Left lobe of liver (tissue), 2 donors: ENCODE measurements at regions not wholly inside any gene's neighbourhood (a gene's known extent, or its start where the extent isn't known, plus 50 kb on each side); places are given as distances from the start of the nearest gene placed in this dataset.

Experiments used
- ATAC-seq: fragments of 200-7000 bp; cut with Tn5 transposase; one replicate; pipeline ENCODE4 v1.9.1; 2020; ENCODE audit warnings: mild to moderate bottlenecking, moderate library complexity
- DNase-seq: peaks from one replicate; pipeline ENCODE4 v3.0.0-alpha.2; 2020; ENCODE audit warnings: low spot score
- donor health status: DM: no; HTN: no; CAD: no; lungs with moderate emphysema.
- donor health status: DM: no; HTN: yes; CAD: no.

GRCh38 chr2:136582628-136583205, 182.6 kb upstream of the THSD7B start:
- ATAC-seq = peak; percentile 52
- no peak for DNase-seq

DNA sequence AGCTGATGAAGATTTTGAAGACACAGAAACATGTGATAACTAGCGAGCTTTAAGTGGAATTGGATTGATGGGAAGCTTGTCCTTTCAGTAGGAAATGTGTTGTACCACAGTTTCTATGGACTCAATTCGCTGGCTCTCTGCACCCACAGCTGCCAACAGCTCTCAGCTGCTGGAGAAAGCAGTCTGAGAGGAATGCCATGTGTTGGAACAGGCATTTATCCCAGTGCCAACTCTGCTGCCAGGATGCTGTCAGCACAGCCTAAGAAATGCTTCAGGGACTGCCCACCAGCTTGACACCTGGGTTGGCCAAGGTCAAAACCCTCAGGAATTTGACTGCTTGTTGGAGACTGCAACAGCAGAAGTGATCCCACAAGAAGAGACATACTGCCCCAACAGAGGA, 193.0 kb upstream of the THSD7B start:
- DNase-seq (no peak), ATAC-seq (no peak)

GRCh38 chr2:136557203-136557602, 208.1 kb upstream of the THSD7B start:
- ATAC-seq = no peak
- DNase-seq = no peak

DNA sequence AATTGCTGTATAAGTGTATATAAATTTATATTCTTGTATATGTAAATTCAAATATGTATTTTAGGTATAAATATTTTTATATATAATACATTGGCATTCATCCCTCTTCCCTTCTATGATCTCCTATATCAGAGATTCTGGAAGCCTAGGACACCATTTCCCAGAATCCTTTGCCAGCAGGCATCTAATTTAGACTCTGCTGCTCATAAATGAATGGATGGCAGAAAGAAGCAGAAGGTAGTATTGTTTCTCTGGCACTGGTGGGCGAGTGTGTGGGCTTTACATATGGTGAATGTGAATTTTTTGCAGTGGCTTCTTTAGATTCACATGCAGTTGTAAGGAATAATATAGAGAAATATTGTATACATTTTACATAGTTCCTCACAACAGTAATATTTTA, 215.2 kb upstream of the THSD7B start:
- DNase-seq (no peak), ATAC-seq (no peak)

DNA sequence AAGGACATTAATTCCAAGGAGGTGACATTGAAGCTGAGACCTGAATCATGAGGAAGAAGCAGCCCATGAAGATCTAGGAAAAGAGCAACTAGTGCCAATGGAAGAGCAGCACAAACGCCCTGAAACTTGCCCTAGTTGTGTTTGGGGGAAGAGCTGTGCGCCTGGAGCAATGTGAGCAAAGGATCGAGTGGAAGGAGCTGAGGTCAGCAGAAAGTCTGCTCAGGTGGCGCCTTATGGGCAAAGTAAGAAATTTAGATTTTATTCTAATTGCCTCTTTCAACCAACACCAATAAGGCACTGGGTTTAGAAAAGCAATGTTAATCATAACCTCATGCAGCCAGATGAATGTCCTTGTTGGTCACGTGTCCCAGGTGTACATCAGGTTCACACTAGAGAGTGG, 226.0 kb upstream of the THSD7B start:
- ATAC-seq (no peak), DNase-seq (no peak)

- DNase-seq = no peak
- ATAC-seq = no peak
Measured at GRCh38 chr2:136538489-136538888, 226.9 kb upstream of the THSD7B start.

DNA sequence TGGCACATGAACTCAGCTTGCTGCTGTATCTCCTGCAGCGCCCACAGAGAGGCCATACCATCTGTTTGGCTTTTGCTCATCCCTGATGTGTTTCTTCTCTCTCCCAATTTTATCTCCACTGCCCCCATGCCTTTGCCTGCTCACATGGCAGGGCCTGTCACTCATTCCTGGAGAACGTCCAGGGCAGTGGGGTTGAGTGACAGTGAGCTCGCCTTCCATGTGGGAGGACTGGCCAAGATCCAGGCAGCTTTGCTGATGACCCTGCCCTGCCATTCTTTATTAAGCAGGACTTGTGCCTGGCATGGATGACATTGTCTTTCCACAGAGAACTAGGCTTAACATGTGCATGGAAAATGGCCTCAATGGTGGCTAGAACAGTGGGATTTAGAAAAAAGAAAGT, 230.5 kb upstream of the THSD7B start:
- DNase-seq = no peak

DNA sequence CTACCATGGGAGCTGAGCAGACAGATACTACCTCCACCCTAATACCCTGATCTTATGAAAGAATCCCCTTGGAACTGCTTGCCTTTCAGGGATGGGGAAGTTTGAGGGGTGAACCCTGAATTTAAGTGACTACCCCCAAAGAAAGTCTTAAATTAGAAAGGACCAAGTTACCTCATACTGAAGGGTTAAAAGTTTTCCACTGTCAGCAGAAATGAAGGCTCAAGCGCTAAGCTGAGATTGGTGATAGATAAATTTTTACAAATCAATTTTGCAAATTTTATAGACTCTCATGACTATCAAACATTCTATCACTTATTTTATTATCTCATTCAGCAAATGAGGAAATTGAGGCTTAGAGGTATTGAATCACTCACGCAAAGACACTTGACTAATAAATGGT, 233.2 kb upstream of the THSD7B start:
- DNase-seq = no peak
- no peak for ATAC-seq

More for the DNA sequence above, 230.5 kb upstream of the THSD7B start:
- ATAC-seq = no peak

- no peak for ATAC-seq
- no peak for DNase-seq
Measured at GRCh38 chr2:136531731-136532130, 233.6 kb upstream of the THSD7B start.

DNA sequence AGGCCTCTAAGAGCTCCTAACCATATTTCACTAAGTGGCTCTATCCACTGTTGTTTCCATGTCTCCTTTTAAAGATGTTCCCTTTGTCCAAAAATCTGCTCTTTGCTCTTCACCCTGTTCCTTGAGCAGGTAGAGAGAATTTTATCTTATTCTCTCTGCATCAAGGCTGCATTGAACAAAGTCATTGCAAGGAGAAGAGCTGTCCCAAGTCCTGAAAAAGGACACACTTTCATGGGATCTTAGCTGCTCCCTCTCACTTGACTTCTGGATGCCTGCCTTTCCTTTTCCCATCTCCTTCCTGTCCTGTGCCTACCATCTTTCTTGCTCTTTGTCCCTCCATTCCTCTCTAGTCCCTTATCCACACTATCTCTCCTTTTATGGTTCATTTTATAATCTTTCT, 235.2 kb upstream of the THSD7B start:
- DNase-seq (no peak), ATAC-seq (no peak)

- DNase-seq (no peak), ATAC-seq (no peak)
Measured at GRCh38 chr2:136527560-136527959, 237.8 kb upstream of the THSD7B start.

GRCh38 chr2:136522724-136523123, 242.6 kb upstream of the THSD7B start:
- ATAC-seq = no peak
- DNase-seq = no peak

DNA sequence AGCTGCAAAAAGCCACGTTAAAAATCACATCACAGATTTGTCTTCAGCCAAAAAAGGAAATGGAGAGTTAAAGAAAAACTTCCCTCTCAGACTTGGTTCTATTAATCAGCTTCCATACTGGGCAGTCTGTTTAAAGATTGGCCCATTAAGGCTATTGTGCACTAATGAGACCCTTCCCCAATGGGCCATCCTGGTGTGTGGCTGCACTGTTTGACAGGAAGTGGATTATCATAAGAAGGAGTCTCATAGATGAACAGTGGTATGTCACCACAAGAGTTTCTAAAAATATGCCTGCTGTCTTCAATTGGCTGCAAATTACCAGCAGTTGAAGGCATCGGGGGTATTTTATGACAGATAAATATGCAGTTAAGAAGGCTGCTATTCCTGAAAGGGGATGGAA, 247.6 kb upstream of the THSD7B start:
- DNase-seq (no peak), ATAC-seq (no peak)

DNA sequence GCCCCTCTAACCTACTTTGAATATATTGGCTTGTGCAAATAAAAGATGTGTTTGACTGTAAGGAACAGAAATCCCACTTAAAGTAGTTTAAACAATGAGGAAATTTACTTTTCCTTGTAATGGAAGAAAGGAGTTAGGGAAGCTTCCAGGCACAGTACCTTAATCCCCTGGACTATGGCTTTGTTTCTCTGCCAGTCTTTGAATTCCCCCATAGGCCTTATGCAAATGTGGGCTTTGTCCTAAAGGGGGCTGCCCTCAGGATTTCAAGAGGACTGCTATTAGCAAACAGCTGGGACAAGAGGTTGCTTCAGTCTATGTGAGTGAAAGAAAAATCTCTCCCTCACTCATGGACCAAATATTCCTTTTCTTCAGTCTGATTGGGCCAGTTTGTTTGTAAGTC, 255.1 kb upstream of the THSD7B start:
- DNase-seq = no peak
- no peak for ATAC-seq

DNA sequence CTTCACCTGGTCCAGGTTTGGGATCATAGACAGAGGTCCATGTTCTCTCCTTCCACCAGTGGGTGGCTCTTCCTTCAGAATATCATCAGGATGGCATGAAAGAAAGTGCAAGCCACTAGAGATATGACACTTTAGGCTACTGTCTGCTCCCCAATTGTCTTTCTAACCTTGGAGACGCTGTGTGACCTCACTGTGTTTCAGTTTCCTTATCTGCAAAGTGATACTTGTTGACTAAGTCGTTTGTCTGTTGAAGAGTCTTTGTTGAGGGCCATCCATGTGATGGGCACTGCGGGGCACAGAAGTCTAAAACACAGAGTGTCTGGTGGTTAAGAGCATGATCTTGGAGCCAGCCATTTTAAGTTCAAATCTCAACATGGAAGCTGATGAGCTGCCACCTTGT, 259.9 kb upstream of the THSD7B start:
- no peak for ATAC-seq

GRCh38 chr2:136502660-136503059, 262.7 kb upstream of the THSD7B start:
- no peak for DNase-seq
- ATAC-seq = no peak

More for the DNA sequence above, 259.9 kb upstream of the THSD7B start:
- DNase-seq = no peak

GRCh38 chr2:136497709-136498108, 267.6 kb upstream of the THSD7B start:
- no peak for DNase-seq
- no peak for ATAC-seq

- no peak for DNase-seq
- ATAC-seq = no peak
Measured at GRCh38 chr2:136496966-136497365, 268.4 kb upstream of the THSD7B start.

DNA sequence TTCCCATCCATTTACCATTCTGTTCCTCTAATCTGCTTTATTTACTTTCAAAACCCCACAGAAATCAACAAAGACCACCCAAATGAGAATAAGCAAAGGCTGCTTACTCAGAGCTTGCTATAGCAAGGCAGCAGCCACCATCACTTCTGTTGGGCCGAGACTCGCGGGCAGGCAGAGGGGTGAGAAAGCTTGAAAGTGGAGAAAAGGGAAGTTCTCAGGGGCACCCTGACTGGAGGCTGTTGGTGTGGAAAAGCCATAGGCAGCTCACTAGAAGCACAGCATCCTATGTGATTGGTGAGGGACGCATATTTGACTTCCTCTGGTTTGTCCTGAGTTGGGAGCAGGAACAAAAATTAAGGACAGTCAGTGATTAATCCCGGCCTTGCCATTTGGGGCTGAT, 269.7 kb upstream of the THSD7B start:
- DNase-seq = no peak
- no peak for ATAC-seq

DNA sequence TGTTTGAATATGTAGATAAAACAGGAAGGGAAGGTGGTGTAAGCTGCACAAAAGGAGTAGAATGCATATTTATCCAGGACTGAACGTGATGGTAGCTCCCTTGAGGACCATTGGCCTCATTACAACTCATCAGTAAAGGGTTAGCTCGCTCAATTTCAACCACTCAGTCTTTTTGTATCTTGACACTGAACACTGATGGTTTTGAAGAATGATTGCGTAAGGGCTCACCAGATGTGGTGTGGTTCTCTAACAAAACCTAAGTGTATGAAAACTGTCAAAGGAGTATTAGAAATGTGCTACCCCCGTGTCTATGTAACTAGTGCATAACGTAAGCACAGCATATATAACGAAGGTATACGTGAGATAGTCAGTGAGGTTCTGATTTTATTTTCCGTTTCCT, 272.4 kb upstream of the THSD7B start:
- no peak for DNase-seq
- no peak for ATAC-seq

DNA sequence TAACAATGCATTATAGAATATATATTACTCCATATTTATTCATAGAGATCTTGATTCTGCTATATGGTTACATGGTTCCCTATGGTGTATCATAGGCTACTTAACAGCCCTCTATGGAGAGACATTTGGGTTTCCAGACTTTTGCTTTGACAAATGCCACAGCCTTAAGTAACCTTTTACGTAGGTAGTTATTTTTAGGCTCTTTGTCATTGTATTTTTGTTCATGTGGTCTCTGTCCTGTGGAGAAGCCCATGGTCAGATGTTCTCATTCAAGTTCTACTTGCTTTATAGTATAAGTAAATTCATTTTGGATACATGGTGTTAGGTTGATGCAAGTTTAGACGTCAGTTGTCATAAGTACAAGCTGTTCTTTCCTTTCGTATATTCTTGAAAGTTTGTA, 275.2 kb upstream of the THSD7B start:
- ATAC-seq (no peak), DNase-seq (no peak)

DNA sequence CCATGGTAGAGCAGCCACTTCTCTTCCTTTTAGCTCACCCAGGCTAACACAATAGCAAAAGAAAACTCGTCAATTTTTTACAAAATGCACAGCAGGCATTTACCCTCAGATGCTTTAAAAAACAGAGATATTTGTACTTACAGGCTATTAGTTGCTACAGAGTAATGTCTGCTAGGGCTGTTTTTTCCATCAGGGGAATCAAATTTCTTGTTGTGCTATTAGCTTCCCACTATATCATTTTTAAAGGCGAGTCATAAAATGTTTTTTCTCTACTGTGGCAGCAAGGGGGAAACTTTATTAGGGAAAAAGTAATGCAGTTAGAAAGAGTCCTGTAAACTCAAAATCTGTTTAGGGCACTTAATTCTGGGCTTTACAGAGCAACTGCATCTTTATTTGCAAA, 277.9 kb upstream of the THSD7B start:
- DNase-seq = no peak
- ATAC-seq = no peak

- DNase-seq = no peak
Measured at GRCh38 chr2:136486115-136486514, 279.2 kb upstream of the THSD7B start.

DNA sequence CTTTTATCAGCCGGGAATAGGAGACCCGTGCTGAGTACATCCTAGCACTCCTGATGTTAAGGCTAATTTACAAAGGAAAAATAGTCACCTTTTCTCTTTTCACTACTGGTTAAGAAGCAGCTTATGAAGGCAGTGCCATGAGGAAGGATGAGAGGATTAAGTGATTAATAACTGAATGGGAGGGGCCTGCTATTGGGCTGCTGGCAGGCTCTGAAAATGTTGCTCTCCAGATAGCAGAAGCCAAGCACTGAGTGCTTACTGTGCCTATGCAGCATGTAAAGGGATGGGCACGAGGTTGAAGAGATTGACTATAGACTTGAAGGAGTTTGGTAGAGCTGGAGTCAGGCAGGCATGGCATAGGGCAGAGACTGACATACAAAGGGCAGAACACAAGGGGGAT, 282.4 kb upstream of the THSD7B start:
- ATAC-seq (no peak), DNase-seq (no peak)

More at GRCh38 chr2:136486115-136486514, 279.2 kb upstream of the THSD7B start:
- ATAC-seq = no peak
